OCI-LY1 (cell line): ENCODE measurements at regions not wholly inside any gene's neighbourhood (a gene's known extent, or its start where the extent isn't known, plus 50 kb on each side); places are given as distances from the start of the nearest gene placed in this dataset.

ENCODE experiments used
- H2AFZ ChIP-seq: fragments of 200-600 bp; sonication (generic), shearing (Covaris generic); 2 replicates; pipeline ENCODE4 v1.6.0; 2014; ENCODE audit warnings: antibody characterized with exemption, mild to moderate bottlenecking, low read length
- H3F3A ChIP-seq: fragments of 200-600 bp; sonication (generic), shearing (Covaris generic); 2 replicates; pipeline ENCODE4 v1.6.0; 2014; ENCODE audit warnings: mild to moderate bottlenecking, antibody characterized with exemption, low read length, moderate library complexity; ENCODE audit not compliant: insufficient read depth
- H3K27ac ChIP-seq: fragments of 200-600 bp; sonication (generic); 2 replicates; pipeline ENCODE4 v1.5.1; 2014; ENCODE audit warnings: low read length, mixed run types, mild to moderate bottlenecking, low read depth; ENCODE audit not compliant: poor library complexity, severe bottlenecking
- H3K27me3 ChIP-seq: fragments of 200-600 bp; sonication (generic); 2 replicates; pipeline ENCODE4 v1.6.0; 2014; ENCODE audit warnings: antibody characterized with exemption, mild to moderate bottlenecking, low read length, moderate library complexity; ENCODE audit not compliant: insufficient read depth
- H3K36me3 ChIP-seq: fragments of 200-600 bp; sonication (generic); 2 replicates; pipeline ENCODE4 v1.6.1; 2014; ENCODE audit warnings: mild to moderate bottlenecking, antibody characterized with exemption, low read length, moderate library complexity, mixed read lengths; ENCODE audit not compliant: insufficient read depth
- H3K4me1 ChIP-seq: fragments of 200-600 bp; sonication (generic); 2 replicates; pipeline ENCODE4 v1.5.1; 2014; ENCODE audit warnings: mild to moderate bottlenecking, low read length, moderate library complexity; ENCODE audit not compliant: insufficient read depth, severe bottlenecking
- H3K4me2 ChIP-seq: fragments of 200-600 bp; sonication (generic), shearing (Covaris generic); 2 replicates; pipeline ENCODE4 v1.6.1; 2014; ENCODE audit warnings: low read length
- H3K4me3 ChIP-seq: fragments of 200-600 bp; sonication (generic); 2 replicates; pipeline ENCODE4 v1.5.1; 2014; ENCODE audit warnings: low read length, low read depth, mild to moderate bottlenecking, mixed read lengths; ENCODE audit not compliant: poor library complexity, severe bottlenecking
- H3K79me2 ChIP-seq: fragments of 200-600 bp; shearing (Covaris generic); 2 replicates; pipeline ENCODE4 v1.6.1; 2016; ENCODE audit warnings: mixed run types, low read length, mixed read lengths; ENCODE audit not compliant: insufficient read depth
- H3K9ac ChIP-seq: fragments of 200-600 bp; sonication (generic), shearing (Covaris generic); 2 replicates; pipeline ENCODE4 v1.6.1; 2014; ENCODE audit warnings: mild to moderate bottlenecking, low read length, mixed read lengths
- H3K9me2 ChIP-seq: fragments of 200-600 bp; sonication (generic), shearing (Covaris generic); 2 replicates; pipeline ENCODE4 v1.6.1; 2014; ENCODE audit warnings: low read depth, mild to moderate bottlenecking, low read length, mixed read lengths
- H3K9me3 ChIP-seq: fragments of 200-600 bp; shearing (Covaris generic); 2 replicates; pipeline ENCODE4 v1.6.1; 2014; ENCODE audit warnings: low read length, mixed read lengths
- H4K20me1 ChIP-seq: fragments of 200-600 bp; sonication (generic), shearing (Covaris generic); 2 replicates; pipeline ENCODE4 v1.6.0; 2016; ENCODE audit warnings: mild to moderate bottlenecking, low read length; ENCODE audit not compliant: insufficient read depth
- EZH2 ChIP-seq: fragments of 200-600 bp; sonication (generic), shearing (Covaris generic); IDR thresholded peaks from 2 replicates; pipeline ENCODE4 v1.8.0; 2017; ENCODE audit warnings: borderline replicate concordance, mixed run types, mild to moderate bottlenecking, antibody characterized with exemption, low read length, moderate library complexity, mixed read lengths
- TF ChIP-seq, protein P1 (sequence below): fragments of 200-600 bp; sonication (generic), shearing (Covaris generic); IDR thresholded peaks from 2 replicates; pipeline ENCODE4 v1.5.1; 2017; ENCODE audit warnings: mild to moderate bottlenecking, antibody characterized with exemption, low read length, moderate library complexity, mixed read lengths

DNA sequence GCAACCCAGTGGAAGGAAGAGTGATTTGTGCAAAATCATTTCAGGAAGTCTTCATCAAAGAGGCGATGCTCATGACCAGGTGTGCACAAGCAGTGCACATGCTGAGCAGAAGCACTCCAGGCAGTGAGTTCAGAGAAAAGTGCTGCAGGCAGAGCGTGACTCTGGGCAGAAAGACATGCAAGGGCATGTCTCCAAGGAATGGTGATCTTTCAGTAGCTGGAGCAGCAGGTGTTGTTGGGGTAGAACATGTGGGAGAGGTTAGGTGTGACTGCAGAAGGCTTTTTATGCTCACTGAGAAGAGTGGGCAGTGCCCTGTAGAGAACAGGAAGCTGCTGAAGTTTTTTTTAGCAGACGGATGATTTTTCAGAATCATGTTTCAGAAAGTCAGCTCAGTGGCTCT lies 545.4 kb upstream of the TLE4 start:
- H3K27me3 ChIP-seq = no peaks in the 10 kb centered on the region
- no peaks in the 10 kb centered on the region for H3K36me3 ChIP-seq
- H3K79me2 ChIP-seq = no peaks in the 10 kb centered on the region
- H3K9ac ChIP-seq = no peak overlapping the region
- no peak for TF ChIP-seq EZH2
- TF ChIP-seq, protein P1, sequence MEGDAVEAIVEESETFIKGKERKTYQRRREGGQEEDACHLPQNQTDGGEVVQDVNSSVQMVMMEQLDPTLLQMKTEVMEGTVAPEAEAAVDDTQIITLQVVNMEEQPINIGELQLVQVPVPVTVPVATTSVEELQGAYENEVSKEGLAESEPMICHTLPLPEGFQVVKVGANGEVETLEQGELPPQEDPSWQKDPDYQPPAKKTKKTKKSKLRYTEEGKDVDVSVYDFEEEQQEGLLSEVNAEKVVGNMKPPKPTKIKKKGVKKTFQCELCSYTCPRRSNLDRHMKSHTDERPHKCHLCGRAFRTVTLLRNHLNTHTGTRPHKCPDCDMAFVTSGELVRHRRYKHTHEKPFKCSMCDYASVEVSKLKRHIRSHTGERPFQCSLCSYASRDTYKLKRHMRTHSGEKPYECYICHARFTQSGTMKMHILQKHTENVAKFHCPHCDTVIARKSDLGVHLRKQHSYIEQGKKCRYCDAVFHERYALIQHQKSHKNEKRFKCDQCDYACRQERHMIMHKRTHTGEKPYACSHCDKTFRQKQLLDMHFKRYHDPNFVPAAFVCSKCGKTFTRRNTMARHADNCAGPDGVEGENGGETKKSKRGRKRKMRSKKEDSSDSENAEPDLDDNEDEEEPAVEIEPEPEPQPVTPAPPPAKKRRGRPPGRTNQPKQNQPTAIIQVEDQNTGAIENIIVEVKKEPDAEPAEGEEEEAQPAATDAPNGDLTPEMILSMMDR = no peak
- no peaks in the 10 kb centered on the region for H3K9me2 ChIP-seq
- H3K4me3 ChIP-seq = no peak overlapping the region
- no peak overlapping the region for H3K4me2 ChIP-seq
- no peak overlapping the region for H3K27ac ChIP-seq
- no peaks in the 10 kb centered on the region for H4K20me1 ChIP-seq
- H3K9me3 ChIP-seq = no peaks in the 10 kb centered on the region
- H2AFZ ChIP-seq = no peak overlapping the region
- H3F3A ChIP-seq = no peaks in the 10 kb centered on the region
- H3K4me1 ChIP-seq = no peaks in the 10 kb centered on the region

DNA sequence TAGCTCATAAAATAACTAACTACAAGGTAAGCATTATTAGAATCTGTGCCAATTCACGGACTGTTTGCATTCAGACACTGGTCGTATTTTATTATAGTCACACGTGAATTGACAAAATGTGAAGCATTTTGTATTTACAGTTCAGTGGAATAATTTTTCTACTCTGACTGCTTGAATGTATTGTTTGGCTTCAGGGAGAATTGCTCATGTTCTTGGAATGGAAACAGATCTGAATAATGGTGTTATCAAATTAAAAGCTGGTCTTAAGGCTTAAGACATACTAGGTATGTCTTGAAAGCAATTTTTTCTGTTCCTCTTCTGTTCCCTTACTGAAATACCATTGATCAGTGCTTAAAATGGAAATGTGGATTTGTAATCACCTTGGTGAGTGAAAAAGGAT lies 543.7 kb upstream of the TLE4 start:
- H2AFZ ChIP-seq = no peak overlapping the region

DNA sequence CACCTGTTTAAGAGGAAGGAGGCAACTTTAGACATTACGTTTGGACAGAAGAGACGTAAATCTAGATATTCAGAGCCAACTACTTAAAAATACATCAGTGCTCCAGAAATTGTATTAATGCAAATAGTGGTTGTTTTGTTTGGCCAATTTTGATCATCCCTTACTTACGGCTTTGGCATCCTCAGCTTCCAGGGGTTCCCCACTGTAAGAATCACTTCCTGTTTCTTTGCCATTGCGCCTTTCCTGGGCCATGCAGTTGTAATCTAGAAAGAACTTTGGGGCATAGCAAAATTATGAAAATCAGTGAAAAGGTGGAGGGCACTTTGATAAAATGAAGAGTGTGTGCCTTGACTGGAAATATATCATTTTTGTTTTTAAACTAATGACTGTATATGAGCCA lies 537.2 kb upstream of the TLE4 start:
- Histone ChIP-seq H3K27ac (no peak overlapping the region), H3F3A (no peaks in the 10 kb centered on the region), H3K9me3 (no peaks in the 10 kb centered on the region), H3K27me3 (no peaks in the 10 kb centered on the region), H3K4me2 (no peak overlapping the region), H3K9ac (no peak overlapping the region), H2AFZ (no peak overlapping the region), H3K36me3 (no peaks in the 10 kb centered on the region), H3K79me2 (no peaks in the 10 kb centered on the region), H4K20me1 (no peaks in the 10 kb centered on the region), H3K4me3 (no peak overlapping the region), H3K4me1 (no peaks in the 10 kb centered on the region), H3K9me2 (no peaks in the 10 kb centered on the region)
- no peak for TF ChIP-seq EZH2
- TF ChIP-seq, protein P1 = no peak

More for the DNA sequence above, 543.7 kb upstream of the TLE4 start:
- Histone ChIP-seq H3F3A (no peaks in the 10 kb centered on the region), H3K79me2 (no peaks in the 10 kb centered on the region), H3K4me1 (no peaks in the 10 kb centered on the region), H3K9me3 (no peaks in the 10 kb centered on the region), H4K20me1 (no peaks in the 10 kb centered on the region), H3K36me3 (no peaks in the 10 kb centered on the region), H3K4me2 (no peak overlapping the region), H3K9ac (no peak overlapping the region), H3K27ac (no peak overlapping the region), H3K27me3 (no peaks in the 10 kb centered on the region), H3K4me3 (no peak overlapping the region), H3K9me2 (no peaks in the 10 kb centered on the region)
- TF ChIP-seq, protein P1 = no peak
- TF ChIP-seq EZH2 = no peak
